Stimulated activated CD8-positive, alpha-beta memory T cell treated with anti-CD3 and anti-CD28 coated beads, Interleukin-15, amount 100 ng/mL, for 48 hours (primary cell): ENCODE measurements at regions not wholly inside any gene's neighbourhood (a gene's known extent, or its start where the extent isn't known, plus 50 kb on each side); places are given as distances from the start of the nearest gene placed in this dataset.

Experiments used
- DNase-seq, 2 donors: peaks; one replicate each; pipeline ENCODE4 v3.0.0-alpha.2; 2020; ENCODE audit warnings: low read depth in 2 of 2

DNA sequence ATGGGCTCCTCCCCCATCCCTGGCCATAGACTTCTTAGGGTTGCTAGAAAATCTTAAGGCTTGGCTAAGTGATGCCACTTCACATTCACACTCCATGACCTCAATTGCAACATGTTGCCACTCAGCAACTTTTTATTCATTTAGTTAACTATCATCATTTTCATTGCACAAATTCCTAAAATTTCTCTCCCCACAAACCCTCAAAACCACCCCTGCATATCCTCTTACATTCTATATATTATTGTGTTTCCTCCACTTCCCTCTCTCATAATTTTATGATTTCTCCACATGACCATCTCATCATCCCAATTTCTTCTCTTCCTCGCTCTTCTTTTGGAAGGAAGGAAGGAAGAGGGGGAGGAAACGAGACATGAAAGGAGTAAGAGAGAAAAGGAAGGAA lies 436.0 kb downstream of the HACE1 start:
- DNase-seq, result no peak

- no peak for DNase-seq
Measured at GRCh38 chr6:104421650-104422049, 438.1 kb downstream of the HACE1 start.

- no peak for DNase-seq
Measured at GRCh38 chr6:104418839-104419238, 440.9 kb downstream of the HACE1 start.

GRCh38 chr6:104418125-104418524 lies 441.6 kb downstream of the HACE1 start:
- no peak for DNase-seq

DNA sequence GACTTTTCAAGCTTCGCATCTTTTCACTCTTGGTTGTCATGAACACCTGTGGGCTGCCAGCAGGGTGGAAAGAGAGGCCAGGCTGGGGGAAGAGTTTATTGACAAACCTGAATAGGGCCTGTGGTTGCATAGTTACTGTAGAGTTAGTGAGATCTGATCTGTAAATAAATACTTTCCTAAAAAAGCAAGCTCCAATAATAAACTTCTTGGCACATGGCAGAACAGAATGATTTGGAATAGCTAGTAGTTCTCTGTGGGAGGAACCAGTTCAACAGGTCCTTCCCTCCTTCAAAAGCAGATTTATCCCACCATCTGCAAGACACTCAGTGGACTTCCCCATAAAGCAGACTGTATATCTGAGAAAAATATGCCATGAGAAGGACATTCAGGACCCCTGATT lies 445.0 kb downstream of the HACE1 start:
- no peak for DNase-seq

DNA sequence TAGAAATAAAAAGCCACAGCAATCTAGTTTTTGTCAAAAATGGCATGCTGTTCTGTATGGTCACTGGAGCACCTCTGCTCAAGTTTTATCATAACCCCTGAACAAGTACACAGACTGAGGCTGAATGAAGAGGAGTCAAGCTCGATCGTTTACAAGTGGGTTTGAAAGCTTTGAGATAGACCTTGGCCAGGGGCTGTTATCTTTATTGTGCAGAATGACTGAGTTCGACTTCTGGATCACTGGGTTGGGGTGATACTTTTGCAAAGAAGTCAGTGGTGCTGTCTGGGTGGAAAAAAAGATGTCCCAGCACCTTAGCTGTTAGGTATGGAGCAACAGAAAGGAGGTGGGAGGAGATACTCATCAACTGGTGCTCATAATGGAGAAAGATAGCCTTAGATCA lies 446.0 kb downstream of the HACE1 start:
- no peak for DNase-seq

DNA sequence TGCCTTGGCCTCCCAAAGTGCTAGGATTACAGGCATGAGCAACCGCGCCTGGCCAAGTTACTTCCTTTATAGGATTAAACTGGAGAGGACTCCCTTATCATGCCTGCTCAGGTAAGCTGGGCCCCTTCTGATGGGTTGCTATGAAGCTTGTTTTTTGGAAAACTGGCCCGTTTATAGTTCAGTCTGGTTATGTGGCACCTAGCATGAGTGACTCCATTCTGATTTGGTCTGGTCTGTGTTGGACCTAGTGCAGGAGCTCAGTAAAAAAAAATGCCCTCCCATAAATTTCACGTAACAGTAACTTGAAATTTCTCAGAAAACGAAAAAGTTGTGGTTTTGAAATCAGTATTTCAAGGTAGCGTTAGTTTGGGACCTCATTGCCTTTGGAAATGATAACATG lies 448.4 kb downstream of the HACE1 start:
- no peak for DNase-seq

- DNase-seq, result no peak
Measured at GRCh38 chr6:104409913-104410312, 449.8 kb downstream of the HACE1 start.

DNA sequence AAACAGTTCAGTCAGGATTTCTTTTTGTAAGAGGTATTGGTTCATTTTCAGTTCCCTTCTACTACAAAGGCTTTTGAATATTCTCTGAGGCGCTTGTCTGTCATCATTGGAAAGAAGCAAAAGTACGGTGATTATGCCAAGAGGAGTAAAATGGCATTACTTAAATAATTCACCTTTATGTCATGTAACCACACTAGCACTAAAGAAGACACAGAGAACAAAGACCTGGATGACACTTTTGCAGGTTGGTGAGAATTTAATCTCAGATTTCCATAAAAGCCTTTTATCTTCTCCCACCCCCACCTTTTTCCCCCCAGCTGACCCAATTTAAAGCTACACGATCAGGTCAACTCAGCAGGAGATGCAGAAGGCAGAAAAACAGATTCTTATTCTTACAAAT lies 451.8 kb downstream of the HACE1 start:
- no peak for DNase-seq

DNA sequence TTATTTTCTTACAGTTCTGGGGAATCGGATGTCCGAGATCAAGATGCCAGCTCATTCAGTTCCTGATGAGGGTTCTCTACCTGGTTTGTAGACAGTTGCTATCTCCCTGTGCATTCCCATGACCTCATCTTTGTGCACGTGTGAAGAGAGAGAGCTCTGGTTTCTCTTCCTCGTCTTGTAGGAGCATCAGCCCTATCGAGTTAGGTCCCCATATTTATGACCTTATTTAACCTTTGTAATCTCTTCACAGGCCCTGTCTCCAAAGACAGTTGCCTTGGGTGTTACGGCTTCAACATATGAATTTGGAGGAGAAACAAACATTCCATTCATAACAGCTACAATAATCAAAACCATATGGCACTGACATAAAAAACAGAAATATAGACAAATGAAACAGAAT lies 455.3 kb downstream of the HACE1 start:
- no peak for DNase-seq

GRCh38 chr6:104402572-104402971 lies 457.1 kb downstream of the HACE1 start:
- DNase-seq, result no peak

DNA sequence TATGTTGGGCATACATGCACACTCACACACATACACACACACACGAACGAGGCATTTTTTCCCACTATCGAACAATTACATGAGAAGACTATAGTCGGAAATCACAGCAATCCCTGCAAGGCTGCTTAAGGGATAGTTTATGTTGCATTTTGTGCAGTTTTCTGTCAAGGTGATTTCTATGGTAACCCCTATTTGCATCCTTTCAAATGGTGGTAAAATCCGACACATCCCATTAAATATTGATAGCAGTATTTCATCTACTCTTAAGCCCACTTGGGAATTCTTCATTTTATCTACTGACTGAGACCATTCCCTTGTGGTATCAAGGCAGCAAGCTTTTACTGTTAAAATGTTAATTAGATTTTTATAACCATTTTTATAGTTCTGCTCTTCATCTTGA lies 457.8 kb downstream of the HACE1 start:
- no peak for DNase-seq

DNA sequence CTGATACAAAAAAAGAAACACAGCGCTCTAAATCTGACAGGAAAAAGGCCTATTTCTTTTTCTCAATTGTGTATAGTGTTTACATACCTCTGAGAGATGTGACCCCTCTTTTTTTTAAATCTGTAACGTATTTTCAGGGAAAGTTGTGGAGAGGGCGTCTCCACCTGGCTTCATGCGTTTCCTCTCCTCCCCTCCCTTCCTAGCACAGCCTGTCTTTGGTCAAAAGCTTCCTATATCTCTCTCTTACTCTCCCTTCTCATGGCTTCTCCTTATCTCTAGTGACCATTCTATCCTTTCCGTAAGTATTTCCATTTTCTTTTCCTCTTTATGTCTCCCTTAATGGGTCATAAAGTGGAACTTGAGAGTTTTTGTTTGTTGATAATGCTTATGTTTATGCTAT lies 458.9 kb downstream of the HACE1 start:
- DNase-seq, result no peak

- DNase-seq, result no peak
Measured at GRCh38 chr6:104396077-104396476, 463.6 kb downstream of the HACE1 start.

GRCh38 chr6:104381907-104382306 lies 477.8 kb downstream of the HACE1 start:
- DNase-seq, result no peak

GRCh38 chr6:104365451-104366234 lies 494.1 kb downstream of the HACE1 start:
- DNase-seq, result no peak

- no peak for DNase-seq
Measured at GRCh38 chr6:104357928-104358327, 501.8 kb downstream of the HACE1 start.

- no peak for DNase-seq
Measured at GRCh38 chr6:104356197-104356596, 503.5 kb downstream of the HACE1 start.

DNA sequence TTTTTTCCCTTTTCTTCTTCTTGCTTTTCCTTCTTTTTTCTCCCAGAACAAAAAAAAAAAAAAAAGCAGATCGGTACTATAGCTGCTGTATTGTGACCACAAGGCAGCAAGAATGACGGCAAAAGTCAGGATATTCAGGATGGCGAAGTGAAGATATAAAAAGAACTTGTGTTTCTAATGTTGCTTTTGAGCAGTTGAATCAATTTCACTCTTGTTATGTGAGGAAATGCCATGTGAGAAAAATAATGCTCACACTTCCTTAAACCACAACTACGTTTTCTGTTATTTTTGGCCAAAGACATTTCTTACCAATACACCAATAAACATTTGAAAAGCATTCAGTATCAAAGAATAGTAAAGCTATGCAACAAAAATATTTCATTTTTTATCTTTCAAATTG lies 510.5 kb downstream of the HACE1 start:
- no peak for DNase-seq

DNA sequence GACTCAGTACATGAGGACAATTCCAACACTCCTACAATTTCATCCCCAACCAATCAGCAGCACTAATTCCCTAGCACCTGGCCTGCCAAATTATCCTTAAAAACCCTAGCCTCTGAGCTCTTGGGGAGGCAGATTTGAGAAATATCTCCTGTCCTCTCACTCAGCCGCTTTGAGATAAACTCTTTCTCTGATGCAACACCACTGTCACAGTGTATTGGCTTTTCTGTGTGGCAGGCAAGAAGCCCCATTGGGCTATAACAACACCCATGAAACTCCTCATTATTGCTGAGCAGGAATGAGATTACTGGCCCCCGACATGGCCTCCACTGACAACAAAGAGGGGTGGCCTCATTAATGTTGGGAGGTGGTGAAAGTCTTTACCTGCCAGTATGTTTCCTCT lies 515.5 kb downstream of the HACE1 start:
- no peak for DNase-seq

GRCh38 chr6:104332364-104332763 lies 527.4 kb downstream of the HACE1 start:
- no peak for DNase-seq

GRCh38 chr6:104326173-104327001 lies 533.3 kb downstream of the HACE1 start:
- DNase-seq, result no peak
